Activated CD4-positive, alpha-beta T cell treated with anti-CD3 and anti-CD28 coated beads, Interleukin-2, amount 10 ng/mL, durations not matched to agents 24 days and 14 days (primary cell): ENCODE measurements at regions not wholly inside any gene's neighbourhood (a gene's known extent, or its start where the extent isn't known, plus 50 kb on each side); places are given as distances from the start of the nearest gene placed in this dataset.
"Not testable (repeated sequence)": the region's sequence is repeated elsewhere in the genome, so short reads cannot be mapped to it uniquely, and the experiment has no call there.

ENCODE experiments used
- DNase-seq: peaks from one replicate; pipeline ENCODE4 v3.0.0; 2022
- H3K27ac Mint-ChIP-seq: one replicate; pipeline ENCODE4 v1.8.0; 2022; ENCODE audit warnings: mild to moderate bottlenecking, mixed read lengths
- H3K27me3 Mint-ChIP-seq: one replicate; pipeline ENCODE4 v1.8.0; 2022; ENCODE audit warnings: mixed read lengths
- H3K36me3 Mint-ChIP-seq: one replicate; pipeline ENCODE4 v1.8.0; 2022; ENCODE audit warnings: low read depth, mild to moderate bottlenecking, mixed read lengths
- H3K4me1 Mint-ChIP-seq: one replicate; pipeline ENCODE4 v1.8.0; 2021; ENCODE audit warnings: mixed read lengths
- H3K4me3 Mint-ChIP-seq: one replicate; pipeline ENCODE4 v1.8.0; 2022; ENCODE audit warnings: mild to moderate bottlenecking, moderate library complexity, mixed read lengths
- H3K9me3 Mint-ChIP-seq: one replicate; pipeline ENCODE4 v1.8.0; 2021; ENCODE audit warnings: mixed read lengths
- intact Hi-C: fragments of 100-400 bp; cut with micrococcal nuclease; formaldehyde crosslinking; loops from one replicate; pipeline ENCODE4 v1.15.1; 2023

DNA sequence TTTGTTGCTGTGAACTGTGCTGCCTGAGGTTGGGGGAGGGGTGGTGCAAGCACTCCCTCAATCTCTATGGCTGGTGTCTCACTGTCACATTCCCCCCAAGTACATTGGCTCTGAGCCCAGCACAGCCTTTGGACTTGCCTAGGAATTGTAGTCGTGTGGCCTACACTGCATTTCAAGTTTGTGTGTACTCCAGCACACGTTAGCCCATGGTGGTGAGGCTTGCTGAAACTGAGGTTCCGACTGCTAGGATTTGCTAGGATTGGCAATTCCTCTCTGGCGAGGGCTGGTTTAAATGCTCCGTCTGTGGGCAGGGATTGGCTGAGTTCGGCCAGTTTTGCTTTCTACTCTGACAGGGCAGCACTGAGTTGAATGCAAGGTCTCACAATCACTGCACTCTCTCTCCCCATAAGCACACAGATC, 121.7 kb upstream of the CXXC4 start:
- Mint-ChIP-seq H3K4me3 (no peak overlapping the region), H3K4me1 (no peaks in the 10 kb centered on the region), H3K27me3 (no peaks in the 10 kb centered on the region)

DNA sequence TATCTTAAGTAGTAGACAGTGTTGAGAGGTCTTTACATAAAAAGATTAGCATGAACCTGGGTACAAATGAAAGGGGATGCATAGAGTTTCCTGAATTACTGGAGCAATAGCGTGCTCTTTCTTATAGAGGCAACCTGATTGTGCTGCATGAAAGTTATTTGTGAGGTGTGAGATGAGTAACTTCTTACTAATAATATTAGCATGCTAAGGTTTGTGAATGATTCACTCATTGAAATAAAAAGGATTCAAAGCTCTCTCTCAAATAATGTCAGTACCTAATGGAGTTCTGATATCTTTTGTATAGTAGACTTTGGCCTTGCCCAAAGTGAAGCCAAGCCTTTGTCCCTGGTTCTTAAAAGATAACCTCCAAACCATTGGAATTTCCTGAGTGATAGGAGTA, 131.0 kb upstream of the CXXC4 start:
- no peaks in the 10 kb centered on the region for H3K4me1 Mint-ChIP-seq
- no peaks in the 10 kb centered on the region for H3K27me3 Mint-ChIP-seq
- H3K4me3 Mint-ChIP-seq = no peak overlapping the region
- no peaks in the 10 kb centered on the region for H3K9me3 Mint-ChIP-seq
- no peak for DNase-seq
- no peak overlapping the region for H3K27ac Mint-ChIP-seq
- intact Hi-C loops = no loop called here
- no peaks in the 10 kb centered on the region for H3K36me3 Mint-ChIP-seq

More for the DNA sequence above, 121.7 kb upstream of the CXXC4 start:
- intact Hi-C loops = no loop called here
- Mint-ChIP-seq H3K27ac (no peak overlapping the region), H3K36me3 (no peaks in the 10 kb centered on the region), H3K9me3 (peaks cover 4% of the 10 kb centered on the region)
- no peak for DNase-seq

DNA sequence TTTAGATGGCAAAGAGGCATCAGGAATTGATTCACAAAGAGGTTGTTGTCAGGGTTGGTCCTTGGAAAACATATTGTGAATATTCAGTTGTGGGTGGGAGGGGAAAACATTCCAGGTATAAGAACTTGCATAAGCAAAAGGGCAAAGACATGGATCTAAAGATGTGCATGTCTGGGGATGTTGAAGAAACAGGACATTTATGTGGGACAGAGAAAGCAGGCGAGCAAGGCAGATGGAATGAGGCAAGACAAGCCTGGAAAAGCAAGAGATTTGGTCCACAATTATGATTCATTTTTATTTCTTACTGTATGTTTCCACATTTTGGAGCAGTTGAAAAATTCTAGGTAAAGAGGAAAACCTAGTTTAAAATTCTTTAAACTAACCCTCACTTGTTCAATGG, 134.9 kb upstream of the CXXC4 start:
- intact Hi-C loops = no loop called here
- H3K4me3 Mint-ChIP-seq = no peak overlapping the region

DNA sequence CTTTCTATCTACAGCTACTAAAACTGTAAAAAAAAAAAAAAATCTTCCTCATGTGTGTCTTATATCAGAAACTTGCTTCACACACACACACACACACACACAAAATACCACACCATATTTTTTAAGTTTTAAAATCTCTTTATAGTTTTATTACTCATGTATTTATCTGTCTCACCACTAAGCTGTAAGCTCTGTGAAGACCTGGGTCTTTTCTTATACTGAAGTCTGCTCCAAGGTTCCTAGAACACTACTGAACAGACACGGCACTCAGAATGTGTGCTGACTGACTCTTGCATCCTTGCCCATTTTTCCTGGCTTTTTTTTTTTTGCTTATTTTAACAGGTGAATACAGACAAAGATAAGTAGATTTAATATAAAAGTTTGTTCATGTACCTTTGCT, 135.6 kb upstream of the CXXC4 start:
- no peak overlapping the region for H3K27ac Mint-ChIP-seq
- H3K9me3 Mint-ChIP-seq = no peaks in the 10 kb centered on the region
- H3K36me3 Mint-ChIP-seq = no peaks in the 10 kb centered on the region
- H3K4me1 Mint-ChIP-seq = no peaks in the 10 kb centered on the region
- intact Hi-C loops = no loop called here
- no peak overlapping the region for H3K4me3 Mint-ChIP-seq
- no peak for DNase-seq
- no peaks in the 10 kb centered on the region for H3K27me3 Mint-ChIP-seq

More for the DNA sequence above, 134.9 kb upstream of the CXXC4 start:
- Mint-ChIP-seq H3K27me3 (no peaks in the 10 kb centered on the region), H3K36me3 (no peaks in the 10 kb centered on the region), H3K4me1 (no peaks in the 10 kb centered on the region), H3K9me3 (no peaks in the 10 kb centered on the region), H3K27ac (no peak overlapping the region)
- DNase-seq = no peak

DNA sequence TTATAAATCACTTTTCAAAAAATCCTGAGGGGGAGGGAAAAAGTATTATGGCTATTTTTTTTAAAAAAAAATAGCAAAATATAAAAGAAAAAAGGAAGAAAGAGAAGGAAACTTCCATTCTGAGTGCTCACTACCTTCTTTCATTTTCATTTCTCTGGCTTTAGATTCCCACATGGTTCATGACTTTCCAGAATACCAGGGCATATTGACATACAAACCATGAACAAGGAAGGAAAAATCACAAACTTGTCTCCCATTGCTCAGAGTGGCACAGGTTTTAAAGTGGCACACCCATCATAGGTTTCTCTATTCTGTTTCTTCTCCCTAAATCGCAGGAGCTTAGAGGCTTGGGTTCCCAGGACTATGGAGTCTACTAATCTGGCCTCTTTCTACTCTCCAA, 136.3 kb upstream of the CXXC4 start:
- no peak overlapping the region for H3K4me3 Mint-ChIP-seq
- H3K27me3 Mint-ChIP-seq = no peaks in the 10 kb centered on the region
- no peak for DNase-seq
- H3K9me3 Mint-ChIP-seq = no peaks in the 10 kb centered on the region
- no peak overlapping the region for H3K27ac Mint-ChIP-seq
- H3K4me1 Mint-ChIP-seq = no peaks in the 10 kb centered on the region
- no peaks in the 10 kb centered on the region for H3K36me3 Mint-ChIP-seq
- intact Hi-C loops = no loop called here

DNA sequence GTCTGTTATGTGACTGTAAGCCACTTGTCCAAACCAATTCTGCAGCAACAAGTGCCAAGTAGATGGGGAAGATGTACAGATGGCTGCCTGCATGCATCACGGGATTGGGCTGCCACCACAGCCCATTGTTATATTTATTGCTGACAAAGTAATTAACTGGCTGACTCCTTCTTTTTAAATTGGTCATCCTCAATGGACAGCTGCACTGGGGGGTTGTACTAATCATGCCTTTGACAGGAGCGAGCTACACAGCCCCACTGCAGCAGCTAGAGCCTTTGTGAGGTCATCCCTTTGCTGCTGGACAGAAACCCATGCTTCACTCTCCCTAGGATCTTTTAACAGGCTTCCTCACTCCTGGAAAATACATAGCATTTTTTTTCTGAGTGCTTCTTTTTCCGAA, 146.7 kb upstream of the CXXC4 start:
- Mint-ChIP-seq H3K36me3 (no peaks in the 10 kb centered on the region), H3K27me3 (no peaks in the 10 kb centered on the region), H3K4me1 (no peaks in the 10 kb centered on the region), H3K9me3 (no peaks in the 10 kb centered on the region), H3K27ac (no peak overlapping the region), H3K4me3 (no peak overlapping the region)
- intact Hi-C loops = no loop called here
- no peak for DNase-seq

DNA sequence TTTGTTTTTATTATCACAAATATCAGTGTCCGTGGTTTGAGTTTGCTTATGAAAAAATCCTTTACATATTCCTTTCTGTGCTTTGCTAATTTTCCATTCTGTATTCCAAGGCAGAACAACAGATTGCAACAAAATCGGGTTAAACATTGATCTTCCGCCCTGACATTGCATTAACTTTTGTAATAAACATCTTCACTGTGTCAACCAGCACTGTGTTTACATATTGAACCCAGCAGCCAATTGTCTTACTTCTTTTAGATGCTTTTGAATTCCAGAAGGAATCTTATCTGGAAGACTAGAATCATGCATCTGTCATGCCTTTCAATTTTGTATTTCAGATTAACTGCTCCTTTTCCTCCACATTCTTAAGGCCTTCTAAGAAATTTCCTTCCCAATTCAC, 147.8 kb upstream of the CXXC4 start:
- Mint-ChIP-seq H3K36me3 (no peaks in the 10 kb centered on the region), H3K4me1 (no peaks in the 10 kb centered on the region), H3K27ac (no peak overlapping the region), H3K4me3 (no peak overlapping the region), H3K27me3 (no peaks in the 10 kb centered on the region), H3K9me3 (no peaks in the 10 kb centered on the region)
- no peak for DNase-seq
- intact Hi-C loops = no loop called here

DNA sequence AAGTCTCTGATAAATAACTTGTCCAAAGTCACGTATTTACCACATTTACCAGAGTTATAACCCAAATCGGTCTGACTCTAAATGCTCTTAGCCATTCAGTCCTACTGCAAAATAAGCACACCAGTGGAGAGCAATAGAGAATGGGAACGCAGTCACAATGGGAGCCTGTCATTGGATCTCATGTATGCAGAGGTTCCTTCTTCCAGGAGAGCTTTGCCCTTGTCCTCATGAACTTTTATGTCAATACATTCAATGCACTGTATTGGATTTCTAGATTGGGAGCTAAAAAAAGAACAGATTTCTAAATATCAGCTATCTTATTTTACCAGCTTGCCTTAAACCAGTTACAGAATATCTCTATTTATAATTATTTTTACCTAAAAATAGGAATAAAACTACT, 149.1 kb upstream of the CXXC4 start:
- Mint-ChIP-seq H3K4me3 (no peak overlapping the region), H3K9me3 (peaks cover 7% of the 10 kb centered on the region), H3K36me3 (no peaks in the 10 kb centered on the region), H3K27ac (no peak overlapping the region), H3K27me3 (no peaks in the 10 kb centered on the region), H3K4me1 (no peaks in the 10 kb centered on the region)
- no peak for DNase-seq
- intact Hi-C loops = no loop called here

DNA sequence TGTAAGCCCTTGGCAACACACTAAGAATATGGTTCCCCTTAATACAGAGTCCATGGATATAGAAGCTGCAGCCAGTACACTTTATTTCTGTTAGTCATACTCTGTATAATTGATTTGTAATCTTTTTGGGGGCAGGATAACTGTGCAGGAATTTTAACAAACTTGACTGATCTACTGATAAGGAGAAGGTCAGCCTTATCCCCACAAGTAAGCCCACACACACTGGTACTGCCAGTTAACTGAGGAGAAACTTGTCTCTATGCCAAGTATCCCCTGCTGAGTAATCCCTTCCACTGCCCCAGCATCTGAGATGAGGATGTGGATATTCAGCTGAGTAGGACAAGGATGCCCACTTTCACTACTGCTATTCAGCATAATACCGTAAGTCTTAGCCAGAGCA, 154.9 kb upstream of the CXXC4 start:
- intact Hi-C loops = no loop called here
- Mint-ChIP-seq H3K36me3 (no peaks in the 10 kb centered on the region), H3K27me3 (no peaks in the 10 kb centered on the region), H3K4me1 (no peaks in the 10 kb centered on the region), H3K9me3 (peaks cover 7% of the 10 kb centered on the region), H3K4me3 (no peak overlapping the region), H3K27ac (no peak overlapping the region)
- DNase-seq = no peak

DNA sequence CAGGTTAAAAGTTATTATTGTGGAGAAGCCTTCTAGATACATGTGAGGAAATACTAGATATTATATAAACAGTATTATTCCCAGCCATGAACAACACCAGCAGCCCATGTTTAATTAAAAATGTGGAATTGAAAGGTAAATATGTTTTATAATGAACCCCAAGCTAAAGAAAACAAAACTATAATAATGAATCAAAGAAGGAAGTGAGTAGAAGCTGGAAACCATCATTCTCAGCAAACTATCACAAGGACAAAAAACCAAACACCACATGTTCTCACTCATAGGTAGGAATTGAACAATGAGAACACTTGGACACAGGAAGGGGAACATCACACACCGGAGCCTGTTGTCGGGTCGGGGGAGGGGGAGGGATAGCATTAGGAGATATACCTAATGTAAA, 167.6 kb upstream of the CXXC4 start:
- H3K4me3 Mint-ChIP-seq, H3K36me3 Mint-ChIP-seq: not testable (repeated sequence)

DNA sequence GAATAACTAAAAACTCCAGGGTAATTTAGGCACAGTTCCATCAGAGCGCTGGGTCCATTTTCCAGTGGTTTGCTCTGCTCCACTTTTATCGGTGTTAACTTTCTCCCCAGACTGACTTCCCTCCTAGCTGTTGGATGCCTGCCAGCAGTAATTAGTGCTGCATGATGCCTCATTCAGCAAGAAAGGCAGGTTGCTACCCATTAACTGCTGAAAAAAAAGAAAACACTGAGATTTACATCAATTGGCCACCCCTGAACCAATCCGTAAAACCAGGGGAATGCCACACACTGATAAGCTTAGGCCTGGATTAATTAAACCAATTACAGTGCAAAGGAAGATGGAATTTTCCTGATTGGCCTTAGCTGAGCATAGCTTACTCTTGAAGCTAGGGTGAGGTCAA, 182.4 kb upstream of the CXXC4 start:
- Mint-ChIP-seq H3K4me3 (no peak overlapping the region), H3K4me1 (no peaks in the 10 kb centered on the region), H3K36me3 (no peaks in the 10 kb centered on the region), H3K27me3 (no peaks in the 10 kb centered on the region), H3K27ac (no peak overlapping the region), H3K9me3 (peaks cover 5% of the 10 kb centered on the region)
- intact Hi-C loops = no loop called here
- DNase-seq = no peak

More for the DNA sequence above, 167.6 kb upstream of the CXXC4 start:
- H3K27ac Mint-ChIP-seq, H3K9me3 Mint-ChIP-seq, H3K4me1 Mint-ChIP-seq, DNase-seq, H3K27me3 Mint-ChIP-seq, intact Hi-C loops: not testable (repeated sequence)

DNA sequence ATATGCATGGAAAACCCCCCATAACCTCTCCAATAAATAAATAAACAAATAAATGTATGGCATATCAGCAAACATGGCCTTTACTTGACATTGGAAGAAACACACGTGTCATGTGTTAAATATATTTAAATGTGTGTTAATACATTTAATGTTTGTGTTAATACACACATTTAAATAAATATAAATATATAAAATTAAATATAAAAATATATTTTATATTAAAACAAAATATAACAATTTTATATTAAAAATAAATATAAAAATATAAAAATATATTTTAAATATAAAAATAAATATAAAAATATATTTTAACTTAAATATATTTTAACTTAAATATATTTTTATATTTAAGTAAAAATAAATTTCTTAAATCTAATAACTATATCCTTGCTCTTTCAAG, 187.6 kb upstream of the CXXC4 start:
- H3K4me3 Mint-ChIP-seq = no peak overlapping the region
- no peak for DNase-seq
- H3K36me3 Mint-ChIP-seq = no peaks in the 10 kb centered on the region
- no peaks in the 10 kb centered on the region for H3K4me1 Mint-ChIP-seq
- H3K27ac Mint-ChIP-seq = no peak overlapping the region
- intact Hi-C loops = no loop called here
- H3K9me3 Mint-ChIP-seq = peaks cover 7% of the 10 kb centered on the region
- H3K27me3 Mint-ChIP-seq = no peaks in the 10 kb centered on the region

DNA sequence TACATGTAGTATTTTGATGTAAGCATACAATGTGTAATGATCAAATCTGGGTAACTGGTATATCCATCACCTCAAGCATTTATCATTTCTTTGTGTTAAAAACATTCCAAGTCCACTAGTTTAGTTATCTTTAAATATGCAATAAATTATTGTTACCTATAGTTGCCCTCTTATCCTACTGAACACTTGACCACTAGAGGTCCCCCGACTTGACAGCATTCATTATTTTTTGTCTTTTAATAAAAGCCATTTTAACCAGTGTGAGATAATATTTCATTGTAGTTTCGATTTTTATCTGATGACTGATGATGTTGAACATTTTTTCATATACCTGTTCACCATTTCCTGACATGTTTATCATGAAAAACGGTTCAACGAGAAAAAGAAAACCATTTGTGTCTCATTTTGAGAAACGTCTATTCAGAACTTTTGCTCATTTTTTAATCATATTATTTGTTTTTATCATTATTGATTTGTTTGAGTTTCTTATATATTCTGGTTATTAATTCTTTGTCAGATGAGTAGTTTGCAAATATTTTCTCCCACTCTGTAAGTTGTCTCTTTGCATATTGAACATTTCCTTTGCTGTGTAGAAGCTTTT, 199.0 kb upstream of the CXXC4 start:
- H3K4me3 Mint-ChIP-seq = no peak overlapping the region
- intact Hi-C loops = no loop called here

DNA sequence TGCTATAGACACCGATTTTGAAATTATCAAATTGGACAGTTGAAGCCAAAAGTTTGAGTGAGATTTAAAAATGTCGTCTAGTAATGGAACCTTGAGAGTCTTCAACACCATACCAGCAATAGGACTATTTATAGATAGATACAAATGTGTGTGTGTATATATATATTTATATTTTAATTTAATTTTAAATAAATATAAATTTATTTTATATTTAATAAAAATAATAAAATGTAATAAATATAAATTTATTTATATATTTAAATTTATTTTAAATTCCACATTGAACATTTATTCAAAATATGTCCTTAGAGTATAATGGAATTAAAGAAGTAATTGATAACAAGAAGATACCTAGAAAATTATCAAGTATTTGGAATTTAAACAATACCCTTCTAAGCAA, 221.9 kb upstream of the CXXC4 start:
- no peak for DNase-seq
- intact Hi-C loops = no loop called here
- no peak overlapping the region for H3K27ac Mint-ChIP-seq
- no peaks in the 10 kb centered on the region for H3K27me3 Mint-ChIP-seq
- H3K36me3 Mint-ChIP-seq = no peaks in the 10 kb centered on the region
- no peaks in the 10 kb centered on the region for H3K4me1 Mint-ChIP-seq
- peaks cover 3% of the 10 kb centered on the region for H3K9me3 Mint-ChIP-seq
- H3K4me3 Mint-ChIP-seq = no peak overlapping the region

More for the DNA sequence above, 199.0 kb upstream of the CXXC4 start:
- Mint-ChIP-seq H3K27me3 (no peaks in the 10 kb centered on the region), H3K27ac (no peak overlapping the region), H3K36me3 (no peaks in the 10 kb centered on the region), H3K9me3 (no peaks in the 10 kb centered on the region), H3K4me1 (no peaks in the 10 kb centered on the region)
- DNase-seq = no peak

DNA sequence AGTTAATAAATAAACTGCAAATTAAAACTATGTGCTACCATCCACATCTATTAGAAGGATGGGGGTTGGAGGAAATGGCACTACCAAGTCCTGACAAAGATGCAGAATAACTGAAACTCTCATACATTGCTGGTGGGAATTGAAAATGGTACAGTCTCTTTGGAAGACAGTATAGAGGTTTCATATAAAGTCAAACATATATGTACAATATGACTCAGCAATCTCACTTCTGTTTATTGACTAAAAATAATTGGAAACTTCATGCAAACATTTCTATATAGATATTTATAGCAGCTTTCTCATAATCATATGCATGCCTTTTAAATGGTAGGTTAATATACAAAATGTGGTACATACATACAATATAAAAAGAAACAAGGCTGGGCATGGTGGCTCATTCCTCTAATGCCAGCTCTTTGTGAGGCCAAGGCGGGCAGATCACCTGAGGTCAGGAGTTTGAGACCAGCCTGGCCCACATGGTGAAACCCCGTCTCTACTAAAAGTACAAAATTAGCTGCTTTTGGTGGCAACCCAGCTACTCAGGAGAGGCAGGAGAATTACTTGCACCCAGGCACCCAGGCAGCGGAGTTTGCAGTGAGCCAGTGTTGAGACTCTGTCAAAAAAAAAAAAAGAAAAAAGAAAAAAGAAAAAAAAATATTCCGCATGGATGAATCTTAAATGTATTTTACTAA, 225.0 kb upstream of the CXXC4 start:
- intact Hi-C loops = no loop called here
- no peaks in the 10 kb centered on the region for H3K9me3 Mint-ChIP-seq
- no peak overlapping the region for H3K27ac Mint-ChIP-seq
- no peak overlapping the region for H3K4me3 Mint-ChIP-seq
- no peak for DNase-seq
- H3K36me3 Mint-ChIP-seq = no peaks in the 10 kb centered on the region
- no peaks in the 10 kb centered on the region for H3K27me3 Mint-ChIP-seq
- no peaks in the 10 kb centered on the region for H3K4me1 Mint-ChIP-seq
